ENCODE measurements at regions not wholly inside any gene's neighbourhood (a gene's known extent, or its start where the extent isn't known, plus 50 kb on each side); places are given as distances from the start of the nearest gene placed in this dataset.

DNA sequence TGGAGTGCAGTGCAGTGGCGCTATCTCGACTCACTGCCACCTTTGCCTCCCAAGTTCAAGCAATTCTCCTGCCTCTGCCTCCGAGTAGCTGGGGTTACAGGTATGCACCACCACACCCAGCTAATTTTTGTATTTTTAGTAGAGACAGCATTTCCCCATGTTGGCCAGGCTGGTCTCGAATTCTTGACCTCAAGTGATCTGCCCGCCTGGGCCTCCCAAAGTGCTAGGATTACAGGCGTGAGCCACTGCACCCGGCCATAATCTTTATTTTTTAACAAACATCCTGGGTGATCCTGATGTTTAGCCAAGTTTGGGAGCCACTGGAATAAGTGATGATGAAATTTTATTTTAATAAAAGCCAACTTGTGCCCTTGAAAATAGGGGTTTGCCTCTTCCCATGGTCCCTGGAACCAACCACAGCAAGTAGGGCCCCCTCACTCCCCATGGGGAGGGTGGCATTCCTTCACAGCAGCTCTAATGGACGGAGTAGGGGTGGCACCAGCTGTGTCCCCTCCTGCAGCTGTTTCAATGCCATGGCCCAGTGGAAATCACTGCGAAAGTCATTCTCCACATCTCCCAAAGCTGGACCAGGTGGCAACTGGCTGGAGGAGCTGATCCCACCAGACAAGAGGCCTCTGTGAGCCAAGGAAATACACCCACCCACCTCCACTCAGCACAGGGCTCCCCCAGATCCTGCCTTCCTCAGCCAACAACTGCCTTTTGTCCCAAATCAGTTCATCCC, 194.8 kb downstream of the ZFP36L2 start:
- DNase-seq (ENCODE audit: low spot score): no peak
- in situ Hi-C loops (cut with HindIII; ENCODE audit: low sequenced_read_pairs): no loop called here

DNA sequence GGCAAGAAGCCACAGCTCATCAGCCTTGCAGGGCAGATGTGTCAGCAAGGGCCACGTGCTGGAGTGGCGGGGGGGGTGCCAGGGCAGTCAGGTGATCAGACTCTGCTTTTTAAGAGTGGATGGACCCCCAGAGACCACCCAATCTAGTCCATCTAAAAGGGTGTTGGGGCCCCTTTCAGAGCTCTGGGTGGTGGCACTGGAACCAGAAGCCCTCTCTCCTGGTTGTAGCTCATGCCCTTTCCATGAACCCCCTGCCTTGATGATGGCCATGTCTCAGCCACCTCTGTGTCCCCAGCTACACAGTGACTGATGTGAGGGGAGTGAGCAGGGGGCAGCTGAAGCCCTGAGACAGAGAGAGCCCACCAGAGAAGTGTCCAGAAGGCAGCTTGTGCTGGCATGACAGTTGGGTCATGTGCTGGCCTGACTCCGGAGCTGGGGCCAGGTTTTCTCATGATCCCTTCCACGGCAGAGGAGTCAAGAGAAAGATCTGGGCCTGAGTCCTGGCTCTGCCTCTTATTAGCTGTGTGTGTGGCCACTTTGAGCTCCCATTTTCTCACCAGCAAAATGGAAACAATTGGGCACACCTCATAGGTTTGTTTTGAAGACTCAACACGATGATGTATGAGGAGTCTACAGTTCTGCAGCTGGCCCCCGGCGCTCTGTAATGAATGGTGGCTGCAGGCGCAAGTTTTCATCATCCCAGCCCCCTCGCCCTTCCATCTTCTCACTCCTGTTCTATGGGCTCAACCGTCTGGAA, 195.7 kb downstream of the ZFP36L2 start:
- no peak for DNase-seq (ENCODE audit: low spot score)
- in situ Hi-C loops (cut with HindIII; ENCODE audit: low sequenced_read_pairs): no loop called here

DNA sequence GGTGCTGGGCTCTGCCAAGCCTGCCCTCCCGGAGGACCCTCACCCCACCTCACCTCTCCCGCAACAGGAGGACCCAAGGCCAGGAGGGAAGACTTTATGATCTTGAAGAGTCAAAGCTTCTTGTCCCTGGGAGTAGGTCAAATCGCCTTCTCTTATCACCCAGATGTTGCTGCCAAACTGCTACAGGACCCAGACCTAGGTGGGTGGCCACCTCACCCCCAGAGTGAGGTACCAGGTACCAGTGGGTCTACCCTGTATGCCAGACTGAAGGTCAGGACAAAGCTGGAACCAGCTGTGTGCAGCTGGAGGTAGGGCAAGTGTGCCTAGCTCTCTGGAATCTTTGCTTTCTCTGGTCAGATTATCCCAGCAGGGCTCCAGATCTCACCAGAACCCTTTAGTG, 197.2 kb downstream of the ZFP36L2 start:
- no peak for DNase-seq (ENCODE audit: low spot score)
- in situ Hi-C loops (cut with HindIII; ENCODE audit: low sequenced_read_pairs): no loop called here

DNA sequence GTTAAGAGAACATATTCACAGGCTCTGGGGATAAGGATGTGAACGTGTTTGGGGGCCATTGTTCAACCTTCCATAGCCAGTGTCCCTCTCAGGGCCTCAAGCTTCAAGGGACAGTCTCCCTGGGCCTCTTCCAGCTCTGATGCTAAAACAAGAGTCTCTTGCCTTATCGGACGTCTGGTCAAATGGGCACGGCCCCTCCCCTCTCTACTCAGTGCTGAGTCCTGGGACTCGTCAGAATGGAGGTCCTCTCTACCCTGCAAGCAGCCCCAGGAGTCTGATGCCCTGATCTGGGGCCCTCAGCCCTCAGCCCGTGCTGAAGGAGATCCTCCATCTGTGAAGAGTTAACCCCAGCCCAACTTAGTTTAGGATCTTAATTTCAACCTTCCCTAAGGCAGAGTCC, 198.2 kb downstream of the ZFP36L2 start:
- in situ Hi-C loops (cut with HindIII; ENCODE audit: low sequenced_read_pairs): no loop called here
- DNase-seq (ENCODE audit: low spot score): no peak

DNA sequence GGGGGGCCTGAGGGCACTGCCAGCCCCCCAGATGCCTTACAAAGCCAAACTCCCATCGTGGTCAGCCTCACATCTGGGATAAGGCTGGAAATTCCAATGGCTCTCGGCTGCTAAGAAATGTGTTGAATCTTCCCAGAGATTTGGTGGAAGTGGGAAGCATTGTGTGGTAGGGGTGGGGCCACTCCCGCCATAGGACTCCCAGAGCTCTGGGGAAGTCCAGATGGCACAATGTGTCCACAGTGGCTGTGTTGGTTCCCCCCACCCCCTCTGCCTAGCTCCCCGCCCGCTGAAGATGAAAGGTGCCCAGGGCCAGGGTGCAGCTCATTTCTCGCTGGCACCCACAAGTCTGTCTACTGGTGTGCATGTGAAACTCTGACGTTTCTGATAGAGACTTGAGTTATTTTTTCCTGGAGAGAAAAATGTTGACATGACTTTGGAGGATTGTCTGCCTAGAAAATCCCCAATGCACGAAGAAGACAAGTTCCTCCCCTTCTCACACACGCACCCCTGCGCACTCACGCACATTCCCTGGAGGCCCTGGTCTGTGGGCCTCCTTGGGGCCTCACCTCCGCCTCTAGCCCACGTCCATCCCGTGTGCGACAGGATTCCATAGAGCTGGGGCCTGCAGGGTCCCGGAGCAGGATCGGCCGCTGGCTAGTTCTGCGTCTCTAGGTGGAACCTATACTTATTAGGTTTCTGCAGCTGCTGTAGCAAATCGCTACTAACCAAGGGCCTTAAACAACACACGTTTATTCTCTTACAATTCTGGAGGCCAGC, 199.1 kb downstream of the ZFP36L2 start:
- in situ Hi-C loops (cut with HindIII; ENCODE audit: low sequenced_read_pairs): no loop called here
- no peak for DNase-seq (ENCODE audit: low spot score)

DNA sequence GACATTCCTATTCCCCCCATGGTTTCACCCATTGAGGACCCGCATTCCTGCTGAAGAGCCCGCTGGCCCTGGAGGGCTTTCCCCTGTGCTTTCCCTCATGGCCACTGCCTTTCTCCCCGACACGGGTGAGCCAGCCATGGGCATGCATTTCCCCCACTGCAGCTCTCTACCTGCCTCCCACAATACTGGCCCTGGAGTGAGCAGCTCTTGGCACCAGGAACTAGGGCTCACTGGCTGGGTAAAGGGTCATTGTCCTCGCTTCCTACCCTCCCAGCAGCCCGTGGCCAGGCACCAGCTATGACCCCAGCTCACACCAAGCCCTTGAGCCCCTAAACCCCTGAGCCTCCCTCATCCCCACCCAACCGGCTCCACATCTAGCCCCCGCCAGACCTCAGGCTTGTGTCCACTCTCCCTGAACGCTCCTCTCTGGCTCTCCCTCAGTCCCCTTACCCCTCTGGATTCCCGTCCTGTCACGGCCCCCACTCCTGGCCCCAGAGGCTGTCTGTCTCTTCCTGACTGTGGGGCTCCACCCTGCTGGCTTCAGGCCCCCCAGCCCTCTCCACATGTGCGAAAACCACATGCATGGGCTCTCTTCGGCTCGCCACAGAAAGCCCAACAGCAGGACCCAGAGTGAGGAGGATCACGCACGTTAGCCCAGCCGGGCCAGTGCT, 199.8 kb downstream of the ZFP36L2 start:
- no peak for DNase-seq (ENCODE audit: low spot score)
- in situ Hi-C loops (cut with HindIII; ENCODE audit: low sequenced_read_pairs): no loop called here

DNA sequence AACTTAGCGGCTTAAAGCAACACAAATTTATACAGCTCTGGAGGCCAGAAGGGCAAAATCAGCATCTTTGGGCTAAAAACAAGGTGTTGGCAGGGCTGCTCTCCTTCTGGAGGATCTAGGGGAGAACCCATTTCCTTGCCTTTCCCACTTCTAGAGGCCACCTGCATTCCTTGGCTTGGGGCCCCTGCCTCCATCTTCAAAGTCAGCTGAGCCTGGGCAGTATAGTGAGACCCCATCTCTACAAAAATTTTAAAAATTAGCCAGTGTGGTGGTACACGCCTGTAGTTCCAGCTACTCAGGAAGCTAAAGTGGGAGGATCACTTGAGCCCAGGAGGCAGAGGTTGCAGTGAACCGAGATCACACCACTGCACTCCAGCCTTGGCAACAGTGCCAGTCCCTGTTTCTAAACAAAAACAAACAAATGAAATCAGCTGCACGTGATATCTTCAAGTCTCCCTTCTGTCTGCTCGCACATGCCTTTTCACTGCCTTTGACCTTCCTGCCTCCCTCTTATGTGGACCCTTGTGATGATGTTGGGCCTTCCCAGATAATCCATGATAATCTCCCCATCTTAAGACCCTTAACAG, 200.6 kb downstream of the ZFP36L2 start:
- DNase-seq (ENCODE audit: low spot score): no peak
- in situ Hi-C loops (cut with HindIII; ENCODE audit: low sequenced_read_pairs): no loop called here

DNA sequence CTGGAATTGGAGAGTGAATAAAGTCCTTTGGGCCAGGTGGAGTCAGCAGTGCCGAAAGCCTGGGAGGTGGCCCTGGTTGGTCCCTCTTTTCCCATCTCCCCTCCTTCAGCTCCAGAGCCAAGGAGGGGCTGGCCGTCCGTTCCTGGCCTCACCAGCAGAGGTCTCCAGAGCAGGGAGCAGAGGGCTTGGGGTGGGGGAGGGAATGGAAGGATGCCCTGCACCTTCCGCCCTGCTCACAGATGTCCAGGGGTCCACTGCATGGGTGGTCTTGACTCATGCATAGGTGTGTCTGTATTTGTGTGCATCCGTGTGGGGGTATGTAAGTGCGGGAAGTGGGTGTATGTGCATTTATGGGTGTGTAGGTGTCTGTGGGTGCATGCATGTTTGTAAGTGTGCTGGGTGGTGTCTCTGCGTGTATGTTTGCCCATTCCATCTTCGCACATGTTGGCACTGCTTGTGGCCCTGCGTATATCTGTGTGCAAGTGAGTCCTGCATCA, 201.8 kb downstream of the ZFP36L2 start:
- in situ Hi-C loops (cut with HindIII; ENCODE audit: low sequenced_read_pairs): no loop called here
- peak; percentile 37 for DNase-seq (ENCODE audit: low spot score)

DNA sequence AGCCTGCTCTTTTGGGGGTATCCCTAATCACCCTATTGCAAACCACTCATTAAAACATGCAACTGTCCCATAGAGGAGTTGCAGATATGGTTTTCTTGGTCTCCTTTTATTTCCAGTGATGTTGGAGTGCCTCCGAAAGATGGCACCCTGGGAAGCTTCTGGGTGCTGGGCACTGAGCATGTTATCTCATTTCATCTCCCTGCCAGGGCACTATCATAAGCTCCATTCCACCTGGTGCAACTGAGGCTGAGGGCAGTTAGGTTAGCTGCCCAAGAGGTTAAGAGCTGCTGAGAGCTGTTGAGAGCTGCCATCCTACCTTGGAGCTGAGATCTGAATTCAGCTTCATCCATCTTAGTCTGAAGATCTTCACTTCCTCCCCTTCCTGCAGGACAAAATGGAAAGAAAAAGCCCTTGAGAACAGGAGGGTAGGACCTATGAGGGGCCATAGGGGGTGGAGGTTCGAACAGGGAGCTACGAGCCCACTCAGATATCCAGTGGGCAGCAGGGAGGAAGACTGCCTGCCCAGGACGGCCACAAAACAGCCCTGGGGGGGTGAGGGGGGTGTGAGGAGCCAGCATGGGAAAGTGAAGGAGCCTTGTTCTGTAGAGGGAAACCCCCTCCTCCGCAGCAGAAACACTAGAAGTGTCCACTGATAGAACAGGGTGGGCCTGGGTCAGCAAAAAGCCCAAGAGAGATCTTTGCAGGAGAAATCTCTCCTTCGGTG, 202.5 kb downstream of the ZFP36L2 start:
- in situ Hi-C loops (cut with HindIII; ENCODE audit: low sequenced_read_pairs): no loop called here
- DNase-seq (ENCODE audit: low spot score): no peak

DNA sequence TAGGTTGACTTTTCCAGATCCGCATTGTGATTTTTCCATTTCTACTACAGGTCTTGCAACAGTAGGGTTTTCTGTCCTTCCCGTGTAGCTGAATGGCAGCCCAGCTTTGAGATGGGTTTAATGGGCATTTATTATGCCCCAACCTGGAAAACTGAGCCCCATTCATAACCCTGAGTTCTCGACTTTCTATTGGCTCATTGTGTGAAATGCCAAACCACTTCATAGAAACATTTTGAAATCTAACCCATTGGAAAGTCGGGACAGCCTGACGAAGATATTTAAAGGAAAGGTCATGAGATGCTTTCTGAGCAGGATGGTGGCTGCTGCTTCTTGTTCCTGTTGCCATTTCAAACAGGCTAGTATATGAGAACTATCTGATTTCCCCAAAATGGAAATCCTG, 203.5 kb downstream of the ZFP36L2 start:
- no peak for DNase-seq (ENCODE audit: low spot score)
- in situ Hi-C loops (cut with HindIII; ENCODE audit: low sequenced_read_pairs): no loop called here

DNA sequence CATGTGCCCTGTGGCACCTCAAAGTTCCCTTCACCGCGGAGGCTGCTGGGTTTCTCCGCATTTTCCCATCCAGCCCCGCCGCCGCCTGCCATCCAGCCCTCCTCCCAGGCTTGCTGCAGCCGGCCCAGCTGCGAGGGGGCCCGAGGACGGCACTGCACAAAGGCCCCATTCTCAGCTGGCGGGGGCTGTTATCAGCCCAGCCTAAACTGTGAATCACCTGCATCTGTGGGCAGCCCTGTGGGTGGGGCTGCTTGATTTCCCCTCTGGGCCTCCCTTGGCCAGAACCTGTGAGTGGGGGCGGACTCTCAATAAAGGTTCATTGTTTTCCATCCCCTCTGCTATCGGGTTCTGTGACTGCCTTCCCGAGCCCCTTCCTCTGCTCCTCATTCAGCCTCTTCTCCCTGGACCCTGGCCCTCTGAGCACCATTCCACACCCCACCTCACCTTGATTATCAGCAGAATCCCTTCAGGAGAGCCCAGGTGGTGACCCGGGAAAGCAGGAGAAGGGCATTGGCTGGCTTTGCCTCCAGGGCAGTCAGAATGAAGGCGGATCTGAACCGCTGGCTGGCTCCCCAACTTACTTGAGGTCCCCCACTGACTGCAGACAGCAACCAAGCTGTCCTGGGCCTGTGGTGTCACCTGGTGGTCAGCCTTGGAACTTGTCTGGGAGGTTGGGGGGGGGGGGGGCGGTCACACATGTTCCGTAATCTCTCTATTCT, 204.5 kb downstream of the ZFP36L2 start:
- no peak for DNase-seq (ENCODE audit: low spot score)
- in situ Hi-C loops (cut with HindIII; ENCODE audit: low sequenced_read_pairs): no loop called here

DNA sequence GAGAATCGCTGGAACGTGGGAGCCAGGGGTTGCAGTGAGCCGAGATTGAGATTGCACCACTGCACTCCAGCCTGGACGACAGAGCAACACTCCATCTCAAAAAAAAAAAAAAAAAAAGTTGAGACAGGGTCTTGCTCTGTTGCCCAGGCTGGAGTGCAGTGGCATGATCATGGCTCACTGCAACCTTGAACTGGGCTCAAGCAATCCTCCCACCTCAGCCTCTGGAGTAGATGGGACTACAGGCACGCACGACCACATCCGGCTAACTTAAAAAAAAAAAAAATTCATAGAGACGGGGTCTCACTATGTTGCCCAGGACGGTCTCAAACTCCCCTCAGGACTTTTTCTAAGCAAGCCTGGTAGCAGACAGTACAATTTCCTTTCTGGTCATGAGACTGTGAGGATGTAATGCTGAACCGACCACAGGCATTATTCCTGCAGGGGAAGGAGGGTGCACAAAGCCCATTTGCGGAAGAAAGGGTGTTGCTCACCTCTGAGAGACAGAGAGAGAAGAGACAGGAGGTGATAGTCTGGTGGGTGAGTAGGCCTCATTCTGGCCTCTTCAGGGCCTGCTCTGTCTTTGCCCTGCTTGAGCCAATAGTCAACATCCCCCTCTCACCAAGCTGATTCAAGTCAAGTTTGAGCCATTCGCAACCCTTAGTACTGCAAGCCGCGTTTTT, 205.3 kb downstream of the ZFP36L2 start:
- DNase-seq (ENCODE audit: low spot score): no peak
- in situ Hi-C loops (cut with HindIII; ENCODE audit: low sequenced_read_pairs): no loop called here

DNA sequence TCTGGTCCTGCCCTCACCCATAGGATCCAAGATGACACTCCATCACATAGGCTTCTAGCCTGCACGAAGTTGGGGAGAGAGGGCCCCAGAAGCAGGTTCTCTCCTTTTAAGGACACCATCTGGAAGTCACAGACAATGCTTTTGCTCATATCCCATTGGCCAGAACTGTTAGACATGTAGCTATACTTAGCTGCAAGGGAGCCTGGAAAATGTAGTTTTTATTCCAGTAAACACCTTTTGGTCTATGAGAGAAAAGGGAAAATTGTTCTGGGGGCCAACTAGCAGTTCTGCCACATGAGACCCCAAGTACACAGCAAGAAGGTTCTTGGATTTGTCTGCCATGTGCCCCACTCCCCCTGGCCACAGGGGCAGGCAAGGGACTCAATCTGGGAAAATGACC, 206.1 kb downstream of the ZFP36L2 start:
- no peak for DNase-seq (ENCODE audit: low spot score)
- in situ Hi-C loops (cut with HindIII; ENCODE audit: low sequenced_read_pairs): no loop called here

DNA sequence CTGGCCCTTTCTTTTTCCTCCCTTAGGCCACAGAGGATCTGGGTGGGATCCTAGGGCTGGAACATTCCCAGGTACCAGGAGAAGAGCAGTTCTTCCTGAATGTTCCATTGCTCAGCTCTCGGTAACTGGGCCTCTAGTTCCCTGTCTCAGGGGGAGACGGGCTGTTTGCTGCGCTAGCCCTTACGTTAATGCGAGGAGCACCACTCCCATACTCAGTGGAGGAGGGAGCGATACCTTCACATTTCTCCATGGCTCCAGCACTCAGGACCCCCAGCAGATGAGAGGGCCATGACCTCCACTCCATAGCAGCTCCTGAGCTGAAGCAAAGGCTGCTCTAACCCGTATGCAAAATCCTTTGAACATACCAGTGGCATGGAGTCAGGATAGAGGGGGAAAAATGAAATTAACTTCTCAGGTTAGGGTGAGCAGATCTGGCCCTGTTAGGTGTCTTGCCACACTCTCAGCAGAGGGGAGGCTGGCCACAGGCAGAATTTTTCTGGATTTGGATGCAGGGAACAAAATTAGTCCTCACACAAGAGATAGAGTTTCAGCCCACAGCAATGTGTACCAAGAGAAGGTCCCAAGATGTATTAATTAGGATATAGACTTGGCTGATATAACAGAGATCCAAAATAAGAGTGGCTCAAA, 206.7 kb downstream of the ZFP36L2 start:
- in situ Hi-C loops (cut with HindIII; ENCODE audit: low sequenced_read_pairs): no loop called here
- DNase-seq (ENCODE audit: low spot score): no peak

DNA sequence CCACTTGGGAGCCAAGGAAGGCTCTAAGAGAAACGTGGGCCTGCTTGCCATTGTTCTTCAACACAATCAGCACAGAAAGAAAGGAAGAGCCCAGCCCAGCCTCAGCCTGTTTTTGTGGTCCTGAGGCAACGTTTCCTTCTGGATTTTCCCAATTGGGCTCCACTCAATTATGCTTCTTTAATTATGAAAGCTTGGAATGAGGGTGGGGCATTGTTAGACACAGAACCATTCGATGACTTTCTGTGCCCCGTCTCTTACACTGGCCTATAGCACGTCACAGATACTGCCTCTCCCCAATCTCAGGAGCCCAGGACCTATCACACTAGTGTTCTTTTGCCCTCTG, 207.4 kb downstream of the ZFP36L2 start:
- in situ Hi-C loops (cut with HindIII; ENCODE audit: low sequenced_read_pairs): no loop called here
- DNase-seq (ENCODE audit: low spot score): no peak

DNA sequence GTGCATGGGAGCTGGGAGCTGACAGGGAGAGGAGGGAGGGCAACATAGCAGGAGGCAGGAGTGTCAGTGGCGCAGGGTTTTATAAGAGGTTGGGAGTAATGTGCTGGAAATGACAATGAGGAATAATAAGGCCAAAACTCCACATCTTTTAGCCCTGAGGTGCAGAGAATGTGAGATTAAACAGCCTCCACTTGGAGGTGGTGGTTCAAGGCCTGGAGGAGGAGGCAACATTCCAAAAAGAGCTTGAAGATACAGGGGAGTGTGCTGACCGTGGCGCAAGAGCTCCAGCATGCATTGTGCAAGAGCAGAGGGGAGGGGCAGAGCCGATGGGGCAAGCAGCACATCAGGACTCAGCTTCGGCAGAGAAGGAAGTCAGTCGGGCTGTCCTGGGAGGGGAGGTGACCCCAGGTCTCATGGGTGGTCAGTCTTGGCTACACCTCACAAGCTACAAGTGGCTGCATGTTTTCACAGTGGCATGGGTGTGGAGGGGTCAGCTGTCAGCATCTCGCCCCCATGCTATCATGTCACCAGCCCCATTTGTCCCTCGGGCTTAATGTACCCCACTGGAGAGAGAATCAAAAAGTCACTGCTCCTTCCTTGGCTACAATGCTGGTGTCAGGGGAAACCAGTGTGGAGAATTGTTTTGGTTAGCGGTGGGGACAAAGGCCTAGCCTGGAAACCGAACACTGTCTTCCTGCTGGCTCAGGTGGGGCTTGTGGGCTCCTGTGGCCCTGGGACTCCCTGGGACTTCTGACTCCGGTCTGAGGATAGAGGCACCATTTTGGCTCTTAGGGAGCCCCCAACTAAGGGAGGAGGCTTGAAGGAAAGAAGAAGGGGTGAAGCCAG, 208.0 kb downstream of the ZFP36L2 start:
- in situ Hi-C loops (cut with HindIII; ENCODE audit: low sequenced_read_pairs): no loop called here

More for the DNA sequence above, 208.0 kb downstream of the ZFP36L2 start:
- DNase-seq (ENCODE audit: low spot score): no peak
